ENCODE measurements at regions not wholly inside any gene's neighbourhood (a gene's known extent, or its start where the extent isn't known, plus 50 kb on each side); places are given as distances from the start of the nearest gene placed in this dataset.
A peak's percentile ranks its signal among the peaks of the same experiment; 100 is the strongest.

DNA sequence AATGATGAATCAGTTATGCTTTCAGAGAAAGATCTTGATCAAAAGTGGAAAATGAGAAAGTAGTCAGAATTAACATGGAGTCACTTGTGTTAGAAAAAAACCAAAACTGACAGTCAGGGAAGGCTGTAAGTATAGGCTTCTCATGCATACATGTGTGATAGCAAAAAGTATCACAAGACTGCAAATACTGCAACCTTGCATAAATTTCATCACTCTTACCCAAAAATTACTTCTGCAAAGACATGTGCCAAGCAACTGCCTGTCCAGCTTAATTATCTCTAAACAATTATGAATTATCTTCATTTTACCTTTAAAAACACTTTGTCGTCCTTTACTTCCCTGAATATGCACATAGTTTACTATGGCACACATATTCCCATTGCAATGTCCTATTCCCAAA lies 2466.4 kb upstream of the PCDH20 start:
- H2BK5ac ChIP-seq (ENCODE audit: low read length) = no peak overlapping the region
- no peak overlapping the region for H2BK15ac ChIP-seq (replicated peaks; ENCODE audit: low read depth)
- H3K27ac ChIP-seq (ENCODE audit: low read depth, low read length) = no peak overlapping the region
- H4K8ac ChIP-seq (ENCODE audit: low read depth, low read length) = no peak overlapping the region
- DNase-seq = no peak
- no peak overlapping the region for H2BK120ac ChIP-seq (ENCODE audit: low read depth, low read length)
- no peak overlapping the region for H3K4me3 ChIP-seq (ENCODE audit: low read length)
- no peaks in the 10 kb centered on the region for H3K79me1 ChIP-seq (ENCODE audit: low read length)
- no peak overlapping the region for H4K5ac ChIP-seq (ENCODE audit: low read length)
- no peak overlapping the region for H3K9ac ChIP-seq (ENCODE audit: low read length)
- H3K23ac ChIP-seq (ENCODE audit: low read length) = no peak overlapping the region
- no peaks in the 10 kb centered on the region for H3K27me3 ChIP-seq (ENCODE audit: insufficient read depth, low read length, poor library complexity)
- no peaks in the 10 kb centered on the region for H3K4me1 ChIP-seq (ENCODE audit: control insufficient read depth, low read depth, low read length)
- H3K18ac ChIP-seq (ENCODE audit: low read length) = no peak overlapping the region
- no CpG with 5 or more reads among the region's 1 CpG for WGBS (ENCODE audit: extremely low coverage, insufficient coverage, low lambda C conversion rate)
- no peak overlapping the region for H2AK5ac ChIP-seq (ENCODE audit: low read length)
- no peak overlapping the region for H3K56ac ChIP-seq (ENCODE audit: low read length)
- no peaks in the 10 kb centered on the region for H3K79me2 ChIP-seq (ENCODE audit: control insufficient read depth, insufficient read depth, low read length)
- no peak overlapping the region for H3K4ac ChIP-seq (ENCODE audit: low read depth, low read length)
- H3K4me2 ChIP-seq (ENCODE audit: low read length) = no peak overlapping the region
- H3K36me3 ChIP-seq (ENCODE audit: control insufficient read depth, insufficient read depth, low read length) = no peaks in the 10 kb centered on the region

DNA sequence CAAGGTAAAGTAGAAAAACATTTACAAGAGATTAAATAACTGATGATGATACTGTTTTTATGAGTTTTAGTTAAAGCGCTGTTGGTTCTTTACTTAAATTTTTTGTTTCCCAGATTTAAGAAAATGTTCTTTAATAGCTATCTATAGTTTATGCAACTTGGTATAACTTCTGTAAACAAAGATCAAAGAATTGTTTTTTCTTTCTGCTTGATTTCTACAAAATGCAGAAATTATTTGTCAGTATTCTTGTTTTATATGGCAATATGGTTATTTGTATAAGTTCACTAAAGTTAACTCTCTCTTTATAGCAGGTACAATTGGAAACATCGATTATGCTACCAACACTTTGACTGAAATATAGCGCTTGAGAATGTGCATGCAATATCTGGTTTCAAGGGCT lies 2465.1 kb upstream of the PCDH20 start:
- Histone ChIP-seq H3K4me3 (ENCODE audit: low read length) (no peak overlapping the region), H2BK15ac (replicated peaks; ENCODE audit: low read depth) (no peak overlapping the region), H3K4me1 (ENCODE audit: control insufficient read depth, low read depth, low read length) (no peaks in the 10 kb centered on the region), H3K4me2 (ENCODE audit: low read length) (no peak overlapping the region), H3K27ac (ENCODE audit: low read depth, low read length) (no peak overlapping the region), H3K23ac (ENCODE audit: low read length) (no peak overlapping the region), H3K79me2 (ENCODE audit: control insufficient read depth, insufficient read depth, low read length) (no peaks in the 10 kb centered on the region), H4K5ac (ENCODE audit: low read length) (no peak overlapping the region), H2AK5ac (ENCODE audit: low read length) (no peak overlapping the region), H3K4ac (ENCODE audit: low read depth, low read length) (no peak overlapping the region), H3K9ac (ENCODE audit: low read length) (no peak overlapping the region), H2BK120ac (ENCODE audit: low read depth, low read length) (no peak overlapping the region), H2BK5ac (ENCODE audit: low read length) (no peak overlapping the region), H3K56ac (ENCODE audit: low read length) (no peak overlapping the region), H3K36me3 (ENCODE audit: control insufficient read depth, insufficient read depth, low read length) (no peaks in the 10 kb centered on the region), H3K18ac (ENCODE audit: low read length) (no peak overlapping the region), H4K8ac (ENCODE audit: low read depth, low read length) (no peak overlapping the region), H3K27me3 (ENCODE audit: insufficient read depth, low read length, poor library complexity) (no peaks in the 10 kb centered on the region), H3K79me1 (ENCODE audit: low read length) (no peaks in the 10 kb centered on the region)
- peak; percentile 0 for DNase-seq
- no CpG with 5 or more reads among the region's 3 CpGs for WGBS (ENCODE audit: extremely low coverage, insufficient coverage, low lambda C conversion rate)

DNA sequence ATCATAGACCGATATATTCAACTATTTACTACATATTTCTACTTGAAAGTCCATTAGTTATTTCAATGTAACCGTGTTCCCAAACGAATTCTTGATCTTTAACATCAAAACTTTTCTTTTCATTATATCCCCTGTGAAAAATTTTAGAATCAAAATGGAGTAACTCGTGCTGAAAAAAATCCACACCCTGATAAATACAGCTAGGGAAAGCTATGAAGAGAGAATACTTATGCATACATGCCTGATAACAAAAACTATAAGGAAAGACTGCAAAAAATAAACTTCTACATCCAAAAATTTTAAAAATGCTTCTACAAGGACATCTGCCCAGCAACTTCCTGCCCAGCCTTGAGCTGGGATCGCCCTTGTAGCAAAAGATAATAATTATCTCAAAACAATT lies 2458.3 kb upstream of the PCDH20 start:
- DNase-seq = no peak
- Histone ChIP-seq H3K18ac (ENCODE audit: low read length) (no peak overlapping the region), H3K4me3 (ENCODE audit: low read length) (no peak overlapping the region), H3K79me2 (ENCODE audit: control insufficient read depth, insufficient read depth, low read length) (no peaks in the 10 kb centered on the region), H4K5ac (ENCODE audit: low read length) (no peak overlapping the region), H2BK15ac (replicated peaks; ENCODE audit: low read depth) (no peak overlapping the region), H3K9ac (ENCODE audit: low read length) (no peak overlapping the region), H3K23ac (ENCODE audit: low read length) (no peak overlapping the region), H3K36me3 (ENCODE audit: control insufficient read depth, insufficient read depth, low read length) (no peaks in the 10 kb centered on the region), H2BK5ac (ENCODE audit: low read length) (no peak overlapping the region), H3K4me1 (ENCODE audit: control insufficient read depth, low read depth, low read length) (no peaks in the 10 kb centered on the region), H3K79me1 (ENCODE audit: low read length) (no peaks in the 10 kb centered on the region), H3K4ac (ENCODE audit: low read depth, low read length) (no peak overlapping the region), H2AK5ac (ENCODE audit: low read length) (no peak overlapping the region), H3K4me2 (ENCODE audit: low read length) (no peak overlapping the region), H3K27me3 (ENCODE audit: insufficient read depth, low read length, poor library complexity) (no peaks in the 10 kb centered on the region), H3K27ac (ENCODE audit: low read depth, low read length) (no peak overlapping the region), H2BK120ac (ENCODE audit: low read depth, low read length) (no peak overlapping the region), H4K8ac (ENCODE audit: low read depth, low read length) (no peak overlapping the region), H3K56ac (ENCODE audit: low read length) (no peak overlapping the region)
- WGBS (ENCODE audit: extremely low coverage, insufficient coverage, low lambda C conversion rate) = 100% methylated on average over 3 of the region's 5 CpGs

DNA sequence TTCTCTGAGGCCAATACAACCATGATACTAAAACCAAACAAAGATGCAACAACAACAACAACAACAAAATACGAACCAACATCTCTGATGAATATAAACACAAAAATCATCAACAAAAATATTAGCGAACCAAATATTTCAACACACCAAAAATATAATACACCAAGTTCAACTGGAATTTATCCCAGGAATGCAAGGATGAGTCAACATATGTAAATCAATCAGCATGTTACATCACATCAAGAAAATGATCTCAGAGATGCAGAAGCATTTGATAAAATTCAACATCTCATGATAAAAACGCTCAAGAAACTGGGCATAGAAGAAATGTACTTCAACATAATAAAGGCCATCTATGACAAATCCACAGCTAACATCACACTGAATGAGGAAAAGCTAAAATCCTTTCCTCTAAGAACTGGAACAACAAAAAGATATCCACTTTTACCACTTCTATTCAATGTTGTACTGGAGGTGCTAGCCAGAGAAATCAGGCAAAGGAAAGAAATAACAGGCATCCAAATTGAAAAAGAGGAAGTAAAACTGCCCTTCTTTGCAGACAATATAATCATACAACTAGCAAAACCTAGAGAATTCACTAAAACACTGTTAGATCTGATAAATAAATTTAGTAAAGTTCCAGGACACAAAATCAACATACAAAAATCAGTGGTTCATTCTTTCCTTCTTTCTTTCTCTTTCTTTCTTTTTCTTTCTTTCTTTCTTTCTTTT lies 2448.7 kb upstream of the PCDH20 start:
- Histone ChIP-seq H3K18ac (ENCODE audit: low read length) (no peak overlapping the region), H3K4ac (ENCODE audit: low read depth, low read length) (no peak overlapping the region), H3K23ac (ENCODE audit: low read length) (no peak overlapping the region), H2BK15ac (replicated peaks; ENCODE audit: low read depth) (no peak overlapping the region), H3K9ac (ENCODE audit: low read length) (no peak overlapping the region), H2AK5ac (ENCODE audit: low read length) (no peak overlapping the region), H4K5ac (ENCODE audit: low read length) (no peak overlapping the region), H4K8ac (ENCODE audit: low read depth, low read length) (no peak overlapping the region), H3K36me3 (ENCODE audit: control insufficient read depth, insufficient read depth, low read length) (no peaks in the 10 kb centered on the region), H3K79me1 (ENCODE audit: low read length) (no peaks in the 10 kb centered on the region), H2BK120ac (ENCODE audit: low read depth, low read length) (no peak overlapping the region), H3K27me3 (ENCODE audit: insufficient read depth, low read length, poor library complexity) (no peaks in the 10 kb centered on the region), H3K27ac (ENCODE audit: low read depth, low read length) (no peak overlapping the region), H3K4me3 (ENCODE audit: low read length) (no peak overlapping the region), H3K4me1 (ENCODE audit: control insufficient read depth, low read depth, low read length) (no peaks in the 10 kb centered on the region), H3K56ac (ENCODE audit: low read length) (no peak overlapping the region), H3K79me2 (ENCODE audit: control insufficient read depth, insufficient read depth, low read length) (no peaks in the 10 kb centered on the region), H2BK5ac (ENCODE audit: low read length) (no peak overlapping the region), H3K4me2 (ENCODE audit: low read length) (no peak overlapping the region)
- WGBS (ENCODE audit: extremely low coverage, insufficient coverage, low lambda C conversion rate) = 100% methylated on average over 2 of the region's 3 CpGs
- DNase-seq = peak; percentile 9

DNA sequence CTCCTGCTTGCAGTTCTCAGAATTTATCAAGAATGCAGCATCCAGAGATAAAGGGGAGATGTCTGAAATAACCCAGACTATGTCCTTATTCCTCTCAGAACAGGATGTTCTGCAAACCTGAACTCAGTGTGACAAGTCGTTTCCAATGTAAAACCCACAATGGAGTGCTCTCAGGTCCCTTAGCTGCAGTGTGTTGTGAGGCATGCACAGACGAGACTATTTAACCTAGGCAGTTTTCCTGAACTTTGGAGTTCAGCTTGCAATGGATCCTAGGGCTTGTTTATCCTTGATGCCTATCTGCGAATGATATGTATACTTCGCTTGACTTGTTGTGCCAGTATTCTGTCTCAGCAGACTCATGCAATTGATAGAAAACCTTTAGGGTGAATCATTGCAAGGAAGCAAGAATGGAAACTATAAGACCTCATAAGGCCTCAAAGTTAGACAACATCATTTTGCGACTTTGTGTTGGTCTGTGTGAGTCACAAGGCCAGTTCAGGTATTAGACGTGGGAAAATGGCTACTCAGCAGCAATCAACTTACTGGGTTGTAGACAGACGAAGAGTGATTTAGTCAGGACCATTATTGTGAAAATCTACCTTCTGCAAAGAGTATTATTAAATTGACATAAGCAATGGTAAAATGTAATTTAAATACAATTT lies 2439.9 kb upstream of the PCDH20 start:
- H3K23ac ChIP-seq (ENCODE audit: low read length) = no peak overlapping the region
- H3K27me3 ChIP-seq (ENCODE audit: insufficient read depth, low read length, poor library complexity) = no peaks in the 10 kb centered on the region
- no peak overlapping the region for H3K4me2 ChIP-seq (ENCODE audit: low read length)
- no peak overlapping the region for H4K8ac ChIP-seq (ENCODE audit: low read depth, low read length)
- H3K56ac ChIP-seq (ENCODE audit: low read length) = no peak overlapping the region
- no peaks in the 10 kb centered on the region for H3K36me3 ChIP-seq (ENCODE audit: control insufficient read depth, insufficient read depth, low read length)
- H3K9ac ChIP-seq (ENCODE audit: low read length) = no peak overlapping the region
- WGBS (ENCODE audit: extremely low coverage, insufficient coverage, low lambda C conversion rate) = no CpG with 5 or more reads among the region's 7 CpGs
- no peak overlapping the region for H2AK5ac ChIP-seq (ENCODE audit: low read length)
- peaks cover 3% of the 10 kb centered on the region for H3K4me1 ChIP-seq (ENCODE audit: control insufficient read depth, low read depth, low read length)
- H3K4me3 ChIP-seq (ENCODE audit: low read length) = no peak overlapping the region
- no peaks in the 10 kb centered on the region for H3K79me1 ChIP-seq (ENCODE audit: low read length)
- peak; percentile 59 for DNase-seq
- H3K79me2 ChIP-seq (ENCODE audit: control insufficient read depth, insufficient read depth, low read length) = no peaks in the 10 kb centered on the region
- no peak overlapping the region for H2BK5ac ChIP-seq (ENCODE audit: low read length)
- H4K5ac ChIP-seq (ENCODE audit: low read length) = no peak overlapping the region
- no peak overlapping the region for H3K18ac ChIP-seq (ENCODE audit: low read length)
- no peak overlapping the region for H3K4ac ChIP-seq (ENCODE audit: low read depth, low read length)
- no peak overlapping the region for H2BK15ac ChIP-seq (replicated peaks; ENCODE audit: low read depth)
- no peak overlapping the region for H3K27ac ChIP-seq (ENCODE audit: low read depth, low read length)
- H2BK120ac ChIP-seq (ENCODE audit: low read depth, low read length) = no peak overlapping the region
